ENCODE measurements at regions not wholly inside any gene's neighbourhood (a gene's known extent, or its start where the extent isn't known, plus 50 kb on each side); places are given as distances from the start of the nearest gene placed in this dataset.
A peak's percentile ranks its signal among the peaks of the same experiment; 100 is the strongest.

GRCh38 chrX:23524467-23524866 lies 142.8 kb upstream of the PRDX4 start:
- TF ChIP-seq, protein P1, sequence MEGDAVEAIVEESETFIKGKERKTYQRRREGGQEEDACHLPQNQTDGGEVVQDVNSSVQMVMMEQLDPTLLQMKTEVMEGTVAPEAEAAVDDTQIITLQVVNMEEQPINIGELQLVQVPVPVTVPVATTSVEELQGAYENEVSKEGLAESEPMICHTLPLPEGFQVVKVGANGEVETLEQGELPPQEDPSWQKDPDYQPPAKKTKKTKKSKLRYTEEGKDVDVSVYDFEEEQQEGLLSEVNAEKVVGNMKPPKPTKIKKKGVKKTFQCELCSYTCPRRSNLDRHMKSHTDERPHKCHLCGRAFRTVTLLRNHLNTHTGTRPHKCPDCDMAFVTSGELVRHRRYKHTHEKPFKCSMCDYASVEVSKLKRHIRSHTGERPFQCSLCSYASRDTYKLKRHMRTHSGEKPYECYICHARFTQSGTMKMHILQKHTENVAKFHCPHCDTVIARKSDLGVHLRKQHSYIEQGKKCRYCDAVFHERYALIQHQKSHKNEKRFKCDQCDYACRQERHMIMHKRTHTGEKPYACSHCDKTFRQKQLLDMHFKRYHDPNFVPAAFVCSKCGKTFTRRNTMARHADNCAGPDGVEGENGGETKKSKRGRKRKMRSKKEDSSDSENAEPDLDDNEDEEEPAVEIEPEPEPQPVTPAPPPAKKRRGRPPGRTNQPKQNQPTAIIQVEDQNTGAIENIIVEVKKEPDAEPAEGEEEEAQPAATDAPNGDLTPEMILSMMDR (IDR thresholded peaks at IDR 0.05; ENCODE audit: low read depth, low read length, missing control alignments), result no peak
- DNase-seq (ENCODE audit: low read depth), result no peak
- H3K4me3 ChIP-seq (ENCODE audit: low read depth, low read length), result no peak overlapping the region

DNA sequence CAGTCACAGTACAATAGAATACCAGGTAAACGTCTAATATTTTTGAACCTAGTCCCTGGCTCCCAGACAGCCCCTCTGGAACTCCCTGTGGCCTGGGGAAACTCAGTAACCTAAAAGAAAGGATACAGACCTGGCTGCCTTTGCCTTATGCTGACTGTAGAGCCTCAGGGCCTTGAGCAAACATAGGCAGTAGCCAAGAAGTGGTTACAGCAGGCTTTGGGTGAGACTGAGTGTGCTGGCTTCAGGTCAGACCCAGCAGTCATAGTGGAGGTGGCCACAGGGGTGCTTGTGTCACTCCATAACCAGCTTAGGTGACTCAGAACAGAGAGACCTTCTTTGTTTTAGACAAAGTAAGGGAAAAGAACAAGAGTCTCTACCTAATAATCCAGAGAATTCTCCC lies 141.8 kb upstream of the PRDX4 start:
- H3K4me3 ChIP-seq (ENCODE audit: low read depth, low read length), result no peak overlapping the region
- TF ChIP-seq, protein P1 (IDR thresholded peaks at IDR 0.05; ENCODE audit: low read depth, low read length, missing control alignments), result no peak
- no peak for DNase-seq (ENCODE audit: low read depth)

DNA sequence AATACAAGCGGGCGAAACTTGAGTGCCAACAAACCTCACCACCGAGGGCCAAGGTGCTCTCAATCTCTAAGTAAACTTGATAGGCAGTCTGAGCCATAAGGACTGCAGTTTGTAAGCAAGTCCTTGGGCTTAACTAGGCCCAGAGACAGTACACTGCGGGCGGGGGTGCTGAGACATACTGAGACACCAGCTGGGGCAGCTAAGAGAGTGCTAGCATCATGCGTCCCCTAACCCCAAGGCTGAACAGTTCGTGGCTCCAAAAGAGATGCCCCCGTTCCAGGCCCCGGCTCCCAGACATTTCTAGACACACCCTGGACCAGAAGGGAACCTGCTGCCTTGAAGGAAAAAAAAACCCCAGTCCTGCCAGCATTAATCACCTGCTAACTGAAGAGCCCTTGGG lies 126.8 kb upstream of the PRDX4 start:
- DNase-seq (ENCODE audit: low read depth), result no peak
- TF ChIP-seq, protein P1 (IDR thresholded peaks at IDR 0.05; ENCODE audit: low read depth, low read length, missing control alignments), result no peak
- H3K4me3 ChIP-seq (ENCODE audit: low read depth, low read length), result no peak overlapping the region

DNA sequence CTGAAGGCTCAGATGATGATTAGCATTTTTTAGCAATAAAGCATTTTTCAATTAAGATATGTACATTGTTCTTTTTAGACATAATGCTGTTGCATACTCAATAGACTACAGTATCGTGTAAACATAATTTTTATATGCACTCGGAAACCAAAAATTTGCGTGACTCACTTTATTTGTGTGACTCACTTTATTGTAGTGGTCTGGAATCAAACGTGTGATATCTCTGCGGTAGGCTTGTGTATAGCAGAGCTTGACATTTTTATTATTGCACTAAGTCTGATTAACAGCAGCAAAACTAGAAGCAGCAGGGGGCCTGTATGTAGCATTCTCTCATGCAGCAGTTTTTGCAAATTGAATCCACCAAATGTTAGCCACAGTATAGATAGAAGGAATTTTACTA lies 119.1 kb upstream of the PRDX4 start:
- no peak for DNase-seq (ENCODE audit: low read depth)
- no peak overlapping the region for H3K4me3 ChIP-seq (ENCODE audit: low read depth, low read length)
- TF ChIP-seq, protein P1 (IDR thresholded peaks at IDR 0.05; ENCODE audit: low read depth, low read length, missing control alignments), result no peak

GRCh38 chrX:23552303-23552702 lies 115.0 kb upstream of the PRDX4 start:
- TF ChIP-seq, protein P1 (IDR thresholded peaks at IDR 0.05; ENCODE audit: low read depth, low read length, missing control alignments), result no peak
- H3K4me3 ChIP-seq (ENCODE audit: low read depth, low read length), result no peak overlapping the region
- DNase-seq (ENCODE audit: low read depth), result no peak

DNA sequence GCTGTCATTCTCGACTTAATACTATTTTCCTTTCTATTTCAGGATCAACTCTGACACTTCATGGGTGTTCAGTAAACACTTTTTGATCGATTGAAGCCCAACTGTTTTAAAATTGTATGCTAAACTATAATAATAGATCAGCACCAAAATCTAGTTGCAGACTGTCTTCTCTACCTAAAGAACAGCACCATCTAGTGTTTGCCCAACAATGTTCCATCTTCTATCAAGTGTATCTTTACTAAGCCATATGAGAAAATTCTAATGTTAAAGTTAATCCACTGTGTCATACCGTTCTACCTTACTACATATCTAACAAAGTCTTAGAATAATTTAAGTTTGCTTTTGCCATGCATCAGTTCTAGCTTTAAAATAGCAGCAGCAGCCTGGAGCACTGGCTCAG lies 113.0 kb upstream of the PRDX4 start:
- TF ChIP-seq, protein P1 (IDR thresholded peaks at IDR 0.05; ENCODE audit: low read depth, low read length, missing control alignments), result peak; percentile 44
- DNase-seq (ENCODE audit: low read depth), result no peak
- no peak overlapping the region for H3K4me3 ChIP-seq (ENCODE audit: low read depth, low read length)

DNA sequence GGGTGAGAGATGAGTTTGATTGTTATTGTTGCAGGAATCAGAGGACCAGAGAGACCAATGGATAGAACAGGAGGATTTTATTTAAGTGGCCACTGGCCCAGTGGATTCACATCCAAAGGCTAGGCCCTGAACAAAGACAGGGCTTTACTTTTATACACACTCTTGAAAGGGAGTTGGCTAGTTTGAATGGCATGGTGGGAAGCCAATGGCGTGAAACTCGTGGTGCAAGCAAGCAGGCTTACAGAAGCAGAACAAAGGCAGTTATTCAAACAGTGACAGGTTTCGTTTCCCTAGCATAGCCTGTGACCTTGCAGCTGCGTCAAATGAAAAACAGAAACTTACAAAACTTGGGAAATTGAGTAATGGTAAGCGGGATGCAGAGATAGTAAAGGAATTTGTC lies 110.2 kb upstream of the PRDX4 start:
- TF ChIP-seq, protein P1 (IDR thresholded peaks at IDR 0.05; ENCODE audit: low read depth, low read length, missing control alignments), result no peak
- peak; percentile 29 for DNase-seq (ENCODE audit: low read depth)
- no peak overlapping the region for H3K4me3 ChIP-seq (ENCODE audit: low read depth, low read length)
